ENCODE measurements at regions not wholly inside any gene's neighbourhood (a gene's known extent, or its start where the extent isn't known, plus 50 kb on each side); places are given as distances from the start of the nearest gene placed in this dataset.

DNA sequence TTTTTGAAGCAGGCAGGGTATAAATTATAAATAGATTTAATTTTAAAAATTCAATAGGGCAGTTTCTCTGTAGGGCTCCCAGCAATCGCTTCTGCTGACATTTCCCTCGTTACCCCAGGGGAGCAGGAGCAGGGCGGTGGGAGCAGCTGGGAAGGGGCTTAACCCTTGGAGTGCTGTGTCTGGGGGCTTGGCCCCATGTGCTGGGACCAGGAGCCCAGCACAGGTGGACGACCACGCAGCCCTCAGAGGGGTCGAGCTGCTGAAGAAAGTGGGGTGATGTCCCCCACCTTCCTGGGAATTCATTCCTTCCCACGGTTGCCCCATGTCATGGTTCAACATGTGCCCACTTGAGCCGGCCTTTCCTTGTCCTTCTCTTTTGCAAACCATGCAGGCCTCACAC, 67.5 kb upstream of the STX16 start:
- H3K4me2 ChIP-seq (ENCODE audit: low read depth, low read length) = no peak overlapping the region
- H3K9me2 ChIP-seq (replicated peaks; ENCODE audit: insufficient read depth, low read length) = no peaks in the 10 kb centered on the region
- no peak overlapping the region for H3K9ac ChIP-seq (ENCODE audit: low read length)
- no peaks in the 10 kb centered on the region for H3F3A ChIP-seq (ENCODE audit: insufficient read depth, low read length)
- no peaks in the 10 kb centered on the region for H3K79me2 ChIP-seq (ENCODE audit: low read length)
- no peaks in the 10 kb centered on the region for H4K20me1 ChIP-seq (ENCODE audit: insufficient read depth, low read length)
- H3K27me3 ChIP-seq (replicated peaks; ENCODE audit: insufficient read depth, low read length) = peaks cover 89% of the 10 kb centered on the region
- TF ChIP-seq, protein P1, sequence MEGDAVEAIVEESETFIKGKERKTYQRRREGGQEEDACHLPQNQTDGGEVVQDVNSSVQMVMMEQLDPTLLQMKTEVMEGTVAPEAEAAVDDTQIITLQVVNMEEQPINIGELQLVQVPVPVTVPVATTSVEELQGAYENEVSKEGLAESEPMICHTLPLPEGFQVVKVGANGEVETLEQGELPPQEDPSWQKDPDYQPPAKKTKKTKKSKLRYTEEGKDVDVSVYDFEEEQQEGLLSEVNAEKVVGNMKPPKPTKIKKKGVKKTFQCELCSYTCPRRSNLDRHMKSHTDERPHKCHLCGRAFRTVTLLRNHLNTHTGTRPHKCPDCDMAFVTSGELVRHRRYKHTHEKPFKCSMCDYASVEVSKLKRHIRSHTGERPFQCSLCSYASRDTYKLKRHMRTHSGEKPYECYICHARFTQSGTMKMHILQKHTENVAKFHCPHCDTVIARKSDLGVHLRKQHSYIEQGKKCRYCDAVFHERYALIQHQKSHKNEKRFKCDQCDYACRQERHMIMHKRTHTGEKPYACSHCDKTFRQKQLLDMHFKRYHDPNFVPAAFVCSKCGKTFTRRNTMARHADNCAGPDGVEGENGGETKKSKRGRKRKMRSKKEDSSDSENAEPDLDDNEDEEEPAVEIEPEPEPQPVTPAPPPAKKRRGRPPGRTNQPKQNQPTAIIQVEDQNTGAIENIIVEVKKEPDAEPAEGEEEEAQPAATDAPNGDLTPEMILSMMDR (IDR thresholded peaks at IDR 0.05; ENCODE audit: low read length) = no peak
- no peak for TF ChIP-seq EZH2phosphoT487 (IDR thresholded peaks at IDR 0.05; ENCODE audit: low read length)
- no peak for TF ChIP-seq EZH2 (optimal IDR thresholded peaks at IDR 0.05; ENCODE audit: low read depth, low read length)
- H3K4me3 ChIP-seq (ENCODE audit: low read length) = no peak overlapping the region
- H2AFZ ChIP-seq (ENCODE audit: low read length) = no peak overlapping the region
- DNase-seq = no peak
- no peaks in the 10 kb centered on the region for H3K4me1 ChIP-seq (ENCODE audit: low read length)
- no peak overlapping the region for H3K27ac ChIP-seq (ENCODE audit: low read length)
- no peaks in the 10 kb centered on the region for H3K9me3 ChIP-seq (replicated peaks; ENCODE audit: insufficient read depth, low read length)
- H3K36me3 ChIP-seq (replicated peaks; ENCODE audit: insufficient read depth, low read length) = no peaks in the 10 kb centered on the region

DNA sequence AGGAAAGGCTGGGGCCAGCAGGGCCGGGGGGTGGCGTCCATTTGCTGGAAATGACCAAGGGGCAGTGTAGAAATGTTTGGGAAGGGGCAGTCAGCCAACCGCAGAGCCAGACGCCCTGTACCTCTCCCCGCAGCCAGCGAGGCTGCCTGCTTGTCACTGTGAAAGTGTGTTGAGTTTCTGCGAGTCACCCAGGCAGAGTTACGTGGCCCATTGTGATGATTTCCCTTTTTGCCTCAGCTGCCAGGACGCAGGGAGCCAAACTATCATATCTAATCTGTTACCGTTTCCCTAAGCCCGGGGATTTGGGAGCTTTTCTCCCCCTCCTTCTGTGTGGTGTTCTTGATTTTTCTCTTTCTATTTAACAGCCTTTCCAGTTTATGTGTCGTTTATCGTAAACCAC, 67.9 kb upstream of the STX16 start:
- Histone ChIP-seq H3K27me3 (replicated peaks; ENCODE audit: insufficient read depth, low read length) (peaks cover 91% of the 10 kb centered on the region), H3K36me3 (replicated peaks; ENCODE audit: insufficient read depth, low read length) (no peaks in the 10 kb centered on the region), H3K9me3 (replicated peaks; ENCODE audit: insufficient read depth, low read length) (no peaks in the 10 kb centered on the region), H4K20me1 (ENCODE audit: insufficient read depth, low read length) (no peaks in the 10 kb centered on the region), H3F3A (ENCODE audit: insufficient read depth, low read length) (no peaks in the 10 kb centered on the region), H3K4me1 (ENCODE audit: low read length) (no peaks in the 10 kb centered on the region), H3K4me2 (ENCODE audit: low read depth, low read length) (no peak overlapping the region), H2AFZ (ENCODE audit: low read length) (no peak overlapping the region), H3K4me3 (ENCODE audit: low read length) (no peak overlapping the region), H3K9ac (ENCODE audit: low read length) (no peak overlapping the region), H3K27ac (ENCODE audit: low read length) (no peak overlapping the region), H3K79me2 (ENCODE audit: low read length) (no peaks in the 10 kb centered on the region), H3K9me2 (replicated peaks; ENCODE audit: insufficient read depth, low read length) (no peaks in the 10 kb centered on the region)
- TF ChIP-seq, protein P1 (IDR thresholded peaks at IDR 0.05; ENCODE audit: low read length) = no peak
- no peak for TF ChIP-seq EZH2 (optimal IDR thresholded peaks at IDR 0.05; ENCODE audit: low read depth, low read length)
- TF ChIP-seq EZH2phosphoT487 (IDR thresholded peaks at IDR 0.05; ENCODE audit: low read length) = no peak
- no peak for DNase-seq

DNA sequence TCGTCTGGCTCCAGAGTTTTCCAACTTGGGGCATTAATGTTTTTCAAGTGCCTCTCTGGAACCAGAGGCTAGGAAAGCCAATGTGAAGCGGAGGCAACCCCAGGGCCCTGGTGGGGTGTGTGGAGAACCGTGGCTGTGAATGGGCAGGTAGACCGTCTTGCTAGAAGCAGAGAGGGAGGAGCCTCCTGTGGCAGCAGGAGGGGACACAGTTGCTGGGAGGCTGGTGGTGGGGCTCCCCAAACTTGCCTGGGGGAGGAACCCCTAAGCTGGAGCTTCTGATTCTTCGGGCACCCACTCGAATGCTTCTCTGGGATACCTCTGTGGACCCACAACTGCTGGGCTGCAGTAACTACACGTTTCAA, 65.3 kb upstream of the APCDD1L start:
- no peak for DNase-seq
- Histone ChIP-seq H3K79me2 (ENCODE audit: low read length) (no peaks in the 10 kb centered on the region), H3K9me3 (replicated peaks; ENCODE audit: insufficient read depth, low read length) (no peaks in the 10 kb centered on the region), H3K4me1 (ENCODE audit: low read length) (no peaks in the 10 kb centered on the region), H3K4me2 (ENCODE audit: low read depth, low read length) (no peak overlapping the region), H3K9ac (ENCODE audit: low read length) (no peak overlapping the region), H4K20me1 (ENCODE audit: insufficient read depth, low read length) (no peaks in the 10 kb centered on the region), H3K27ac (ENCODE audit: low read length) (no peak overlapping the region), H3K4me3 (ENCODE audit: low read length) (no peak overlapping the region), H3K9me2 (replicated peaks; ENCODE audit: insufficient read depth, low read length) (no peaks in the 10 kb centered on the region), H3K27me3 (replicated peaks; ENCODE audit: insufficient read depth, low read length) (peaks cover 91% of the 10 kb centered on the region), H3F3A (ENCODE audit: insufficient read depth, low read length) (no peaks in the 10 kb centered on the region), H2AFZ (ENCODE audit: low read length) (no peak overlapping the region), H3K36me3 (replicated peaks; ENCODE audit: insufficient read depth, low read length) (no peaks in the 10 kb centered on the region)
- TF ChIP-seq EZH2phosphoT487 (IDR thresholded peaks at IDR 0.05; ENCODE audit: low read length) (no peak), EZH2 (optimal IDR thresholded peaks at IDR 0.05; ENCODE audit: low read depth, low read length) (no peak)
- TF ChIP-seq, protein P1 (IDR thresholded peaks at IDR 0.05; ENCODE audit: low read length) = no peak

Measured in MM.1S (cell line).